NOMO-1 treated with DMSO at 0.1 percent for 48 hours (cell line): ENCODE measurements at regions not wholly inside any gene's neighbourhood (a gene's known extent, or its start where the extent isn't known, plus 50 kb on each side); places are given as distances from the start of the nearest gene placed in this dataset.

Experiments
- DNase-seq: peaks from one replicate; lab custom pipeline; 2025; ENCODE audit not compliant: unreplicated experiment; lab: John Stamatoyannopoulos, UW

- no peak for DNase-seq
Observed at GRCh38 chr14:48914921-48915320, 671.3 kb downstream of the RPS29 start.

- no peak for DNase-seq
Observed at GRCh38 chr14:48914382-48914781, 671.8 kb downstream of the RPS29 start.

- DNase-seq = no peak
Observed at GRCh38 chr14:48900565-48900964, 685.6 kb downstream of the RPS29 start.

GRCh38 chr14:48890333-48890732, 695.8 kb downstream of the RPS29 start:
- no peak for DNase-seq

- no peak for DNase-seq
Observed at GRCh38 chr14:48876806-48877340, 709.3 kb downstream of the RPS29 start.

- no peak for DNase-seq
Observed at GRCh38 chr14:48874711-48875110, 711.5 kb downstream of the RPS29 start.

GRCh38 chr14:48857366-48857765, 728.8 kb downstream of the RPS29 start:
- DNase-seq = no peak

- DNase-seq = no peak
Observed at GRCh38 chr14:48853159-48853558, 733.0 kb downstream of the RPS29 start.

- no peak for DNase-seq
Observed at GRCh38 chr14:48849741-48850322, 736.3 kb downstream of the RPS29 start.

GRCh38 chr14:48842785-48843184, 743.4 kb downstream of the RPS29 start:
- no peak for DNase-seq

- DNase-seq = no peak
Observed at GRCh38 chr14:48826058-48826457, 760.1 kb downstream of the RPS29 start.

GRCh38 chr14:48814562-48814961, 771.6 kb downstream of the RPS29 start:
- DNase-seq = no peak

GRCh38 chr14:48805315-48805714, 780.9 kb downstream of the RPS29 start:
- no peak for DNase-seq

- no peak for DNase-seq
Observed at GRCh38 chr14:48792376-48793024, 793.7 kb downstream of the RPS29 start.

- DNase-seq = no peak
Observed at GRCh38 chr14:48788771-48789170, 797.4 kb downstream of the RPS29 start.

- no peak for DNase-seq
Observed at GRCh38 chr14:48786498-48786897, 799.7 kb downstream of the RPS29 start.

- DNase-seq = no peak
Observed at GRCh38 chr14:48771717-48772116, 814.5 kb downstream of the RPS29 start.

- no peak for DNase-seq
Observed at GRCh38 chr14:48751293-48751692, 834.9 kb downstream of the RPS29 start.

- DNase-seq = no peak
Observed at GRCh38 chr14:48748151-48748675, 838.0 kb downstream of the RPS29 start.

GRCh38 chr14:48747561-48748089, 838.6 kb downstream of the RPS29 start:
- no peak for DNase-seq

GRCh38 chr14:48744202-48744601, 842.0 kb downstream of the RPS29 start:
- DNase-seq = no peak

- DNase-seq = no peak
Observed at GRCh38 chr14:48738186-48738925, 847.8 kb downstream of the RPS29 start.
